ENCODE measurements at regions not wholly inside any gene's neighbourhood (a gene's known extent, or its start where the extent isn't known, plus 50 kb on each side); places are given as distances from the start of the nearest gene placed in this dataset.

GRCh38 chr4:110998320-110998719 lies 375.4 kb upstream of the PITX2 start:
- no peak for TF ChIP-seq FOS (IDR thresholded peaks at IDR 0.05; ENCODE audit: low read depth, low read length)
- no peak for TF ChIP-seq MAFK (IDR thresholded peaks at IDR 0.05; ENCODE audit: low read depth, low read length)
- TF ChIP-seq CTCF (conservative IDR thresholded peaks at IDR 0.05; ENCODE audit: low read depth, low read length): no peak
- no peak for TF ChIP-seq USF2 (IDR thresholded peaks at IDR 0.05; ENCODE audit: low read depth, low read length)
- TF ChIP-seq RFX5 (IDR thresholded peaks at IDR 0.05; ENCODE audit: low read depth, low read length): no peak
- TF ChIP-seq MXI1 (IDR thresholded peaks at IDR 0.05; ENCODE audit: borderline replicate concordance, low read depth, low read length): no peak
- TF ChIP-seq NFE2L2 (IDR thresholded peaks at IDR 0.05; ENCODE audit: low read depth, low read length): no peak
- TF ChIP-seq BHLHE40 (IDR thresholded peaks at IDR 0.05; ENCODE audit: low read depth, low read length): no peak
- TF ChIP-seq CEBPB (IDR thresholded peaks at IDR 0.05; ENCODE audit: low read depth, low read length): no peak
- no peak for TF ChIP-seq CHD1 (IDR thresholded peaks at IDR 0.05; ENCODE audit: low read depth, low read length)
- Histone ChIP-seq H2BK5ac (ENCODE audit: low read depth, low read length, poor library complexity, severe bottlenecking) (no peak overlapping the region), H3K27me3 (ENCODE audit: control insufficient read depth, insufficient read depth, low read length) (no peaks in the 10 kb centered on the region), H4K91ac (ENCODE audit: insufficient read depth, low read depth, low read length) (no peak overlapping the region), H4K8ac (ENCODE audit: low read depth in 2 of 2, low read length in 2 of 2) (no peak overlapping the region), H3K14ac (replicated peaks; ENCODE audit: low read depth, low read length) (no peak overlapping the region), H2AK5ac (ENCODE audit: low read depth, low read length) (no peak overlapping the region), H3K18ac (ENCODE audit: low read depth, low read length) (no peak overlapping the region), H3K27ac (ENCODE audit: insufficient read depth, low read length) (no peak overlapping the region), H2BK120ac (ENCODE audit: low read depth, low read length) (no peak overlapping the region), H3K79me1 (ENCODE audit: low read depth in 1 of 2, low read length in 2 of 2) (no peaks in the 10 kb centered on the region), H3K9me3 (ENCODE audit: control insufficient read depth, insufficient read depth, low read length) (no peaks in the 10 kb centered on the region), H3K56ac (ENCODE audit: extremely low read depth, insufficient read depth, low read length) (no peak overlapping the region), H3K4me3 (ENCODE audit: insufficient read depth, low read depth, low read length) (no peak overlapping the region), H2BK20ac (ENCODE audit: low read depth, low read length) (no peak overlapping the region), H3K9me1 (ENCODE audit: insufficient read depth, low read length) (no peaks in the 10 kb centered on the region), H3K4me1 (ENCODE audit: control insufficient read depth, insufficient read depth, low read length) (no peaks in the 10 kb centered on the region), H4K20me1 (ENCODE audit: insufficient read depth, low read length) (no peaks in the 10 kb centered on the region), H3K23ac (ENCODE audit: low read depth, low read length) (no peak overlapping the region), H3K4me2 (ENCODE audit: low read depth, low read length) (no peak overlapping the region), H2AFZ (replicated peaks; ENCODE audit: low read length, poor library complexity) (no peak overlapping the region), H2BK15ac (ENCODE audit: low read depth, low read length) (no peak overlapping the region), H3K4ac (ENCODE audit: low read depth, low read length) (no peak overlapping the region), H4K5ac (ENCODE audit: low read depth, low read length) (no peak overlapping the region), H3K36me3 (ENCODE audit: control insufficient read depth, insufficient read depth, low read length) (no peaks in the 10 kb centered on the region), H3K9ac (ENCODE audit: low read depth, low read length) (no peak overlapping the region), H2AK9ac (replicated peaks; ENCODE audit: low read depth, low read length, poor library complexity) (no peak overlapping the region)
- DNase-seq (no peak), ATAC-seq (ENCODE audit: low read depth) (no peak)
- ChIA-PET CTCF (no interaction called here), POLR2A (ENCODE audit: unreplicated experiment) (no interaction called here)
- in situ Hi-C loops (cut with MboI; ENCODE audit: low sequenced_read_pairs) (no loop called here), intact Hi-C loops (cut with micrococcal nuclease) (no loop called here), dilution Hi-C loops (cut with HindIII; ENCODE audit: low sequenced_read_pairs, unreplicated experiment) (no loop called here)
- no TSS peak for BruUV-seq (replicated peaks)
- no CpG with 5 or more reads among the region's 1 CpG for WGBS, 2 experiments (ENCODE audit: extremely low coverage in 2 of 2, insufficient read length in 1 of 2)

Measured in IMR-90 (cell line).